ENCODE measurements at regions not wholly inside any gene's neighbourhood (a gene's known extent, or its start where the extent isn't known, plus 50 kb on each side); places are given as distances from the start of the nearest gene placed in this dataset.

- DNase-seq = no peak
Observed at GRCh38 chr9:14466429-14466818, 152.5 kb upstream of the NFIB start.

GRCh38 chr9:14462950-14463349 is 149.0 kb upstream of the NFIB start:
- DNase-seq = no peak

GRCh38 chr9:14455243-14455642 is 141.3 kb upstream of the NFIB start:
- DNase-seq = no peak

- DNase-seq = no peak
Observed at GRCh38 chr9:14453286-14453685, 139.3 kb upstream of the NFIB start.

- no peak for DNase-seq
Observed at GRCh38 chr9:14452539-14452938, 138.6 kb upstream of the NFIB start.

- no peak for DNase-seq
Observed at GRCh38 chr9:14451949-14452348, 138.0 kb upstream of the NFIB start.

- no peak for DNase-seq
Observed at GRCh38 chr9:14447103-14447502, 133.2 kb upstream of the NFIB start.

GRCh38 chr9:14445946-14446345 is 132.0 kb upstream of the NFIB start:
- DNase-seq = no peak

- DNase-seq = no peak
Observed at GRCh38 chr9:14442956-14443355, 129.0 kb upstream of the NFIB start.

- no peak for DNase-seq
Observed at GRCh38 chr9:14441976-14442651, 128.2 kb upstream of the NFIB start.

GRCh38 chr9:14441115-14441514 is 127.2 kb upstream of the NFIB start:
- DNase-seq = no peak

GRCh38 chr9:14440062-14440461 is 126.1 kb upstream of the NFIB start:
- DNase-seq = no peak

GRCh38 chr9:14439555-14439954 is 125.6 kb upstream of the NFIB start:
- no peak for DNase-seq

GRCh38 chr9:14438232-14439021 is 124.5 kb upstream of the NFIB start:
- DNase-seq = no peak

- no peak for DNase-seq
Observed at GRCh38 chr9:14437354-14438231, 123.7 kb upstream of the NFIB start.

GRCh38 chr9:14435871-14436270 is 121.9 kb upstream of the NFIB start:
- no peak for DNase-seq

GRCh38 chr9:14434971-14435718 is 121.2 kb upstream of the NFIB start:
- DNase-seq = no peak

- DNase-seq = no peak
Observed at GRCh38 chr9:14434158-14434504, 120.2 kb upstream of the NFIB start.

- DNase-seq = peak; percentile 13
Observed at GRCh38 chr9:14433351-14434157, 119.6 kb upstream of the NFIB start.

- no peak for DNase-seq
Observed at GRCh38 chr9:14432666-14433350, 118.9 kb upstream of the NFIB start.

GRCh38 chr9:14428781-14429230 is 114.9 kb upstream of the NFIB start:
- DNase-seq = no peak
